GM23338 (cell line): ENCODE measurements at regions not wholly inside any gene's neighbourhood (a gene's known extent, or its start where the extent isn't known, plus 50 kb on each side); places are given as distances from the start of the nearest gene placed in this dataset.
"Not testable (repeated sequence)": the region's sequence is repeated elsewhere in the genome, so short reads cannot be mapped to it uniquely, and the experiment has no call there.

ENCODE experiments used
- ATAC-seq: fragments of 200-7000 bp; cut with Tn5 transposase; 3 replicates; pipeline ENCODE4 v1.9.1; 2020
- DNase-seq: peaks from one replicate; pipeline ENCODE4 v3.0.0-alpha.2; 2015; ENCODE audit warnings: low spot score
- H2AFZ ChIP-seq: fragments of 200-600 bp; sonication (generic); 2 replicates; pipeline ENCODE4 v1.8.0; 2016; ENCODE audit warnings: antibody characterized with exemption, mild to moderate bottlenecking, moderate library complexity
- H3F3A ChIP-seq: fragments of 200-600 bp; sonication (generic); replicated peaks from 2 replicates; pipeline ENCODE4 v1.8.0; 2017; ENCODE audit warnings: antibody characterized with exemption, mixed run types, low read depth
- H3K27ac ChIP-seq: fragments of 200-600 bp; sonication (generic); 2 replicates; pipeline ENCODE4 v1.6.1; 2016; ENCODE audit warnings: low read depth
- H3K27me3 ChIP-seq: fragments of 200-600 bp; sonication (generic); 2 replicates; pipeline ENCODE4 v1.8.0; 2016; ENCODE audit warnings: mild to moderate bottlenecking, mixed run types, moderate library complexity; ENCODE audit not compliant: insufficient read depth
- H3K36me3 ChIP-seq: fragments of 200-600 bp; sonication (generic); 2 replicates; pipeline ENCODE4 v1.8.0; 2016; ENCODE audit warnings: mild to moderate bottlenecking; ENCODE audit not compliant: insufficient read depth
- H3K4me1 ChIP-seq: fragments of 200-600 bp; sonication (generic); 2 replicates; pipeline ENCODE4 v1.8.0; 2016; ENCODE audit warnings: mild to moderate bottlenecking, moderate library complexity; ENCODE audit not compliant: insufficient read depth
- H3K4me2 ChIP-seq: fragments of 200-600 bp; sonication (generic); 2 replicates; pipeline ENCODE4 v1.7.1; 2017; ENCODE audit warnings: mixed run types
- H3K4me3 ChIP-seq: fragments of 200-600 bp; sonication (generic); 2 replicates; pipeline ENCODE4 v1.6.1; 2016; ENCODE audit warnings: mixed run types
- H3K79me2 ChIP-seq: fragments of 200-600 bp; sonication (generic); replicated peaks from 2 replicates; pipeline ENCODE4 v1.8.0; 2017; ENCODE audit warnings: mild to moderate bottlenecking; ENCODE audit not compliant: insufficient read depth
- H3K9me2 ChIP-seq: fragments of 200-600 bp; sonication (generic); 2 replicates; pipeline ENCODE4 v1.8.0; 2017; ENCODE audit not compliant: insufficient read depth
- H4K20me1 ChIP-seq: fragments of 200-600 bp; sonication (generic); replicated peaks from 2 replicates; pipeline ENCODE4 v1.8.0; 2017; ENCODE audit warnings: mild to moderate bottlenecking; ENCODE audit not compliant: insufficient read depth
- H3K27ac Mint-ChIP-seq: 2 replicates; pipeline ENCODE4 v1.8.0; 2020; ENCODE audit warnings: inconsistent platforms, mild to moderate bottlenecking, moderate library complexity, mixed read lengths
- H3K27me3 Mint-ChIP-seq: 3 replicates; pipeline ENCODE4 v1.8.0; 2022; ENCODE audit warnings: low read depth, mild to moderate bottlenecking, moderate library complexity, mixed read lengths, inconsistent platforms; ENCODE audit not compliant: insufficient read depth, poor library complexity
- H3K36me3 Mint-ChIP-seq: 3 replicates; pipeline ENCODE4 v1.8.0; 2021; ENCODE audit warnings: low read depth, mild to moderate bottlenecking, inconsistent platforms, moderate library complexity, mixed read lengths
- H3K4me1 Mint-ChIP-seq: 3 replicates; pipeline ENCODE4 v1.8.0; 2020; ENCODE audit warnings: mild to moderate bottlenecking, inconsistent platforms, mixed read lengths
- H3K4me3 Mint-ChIP-seq: 3 replicates; pipeline ENCODE4 v1.8.0; 2021; ENCODE audit warnings: moderate library complexity, mild to moderate bottlenecking, inconsistent platforms, mixed read lengths
- H3K9me3 Mint-ChIP-seq: 3 replicates; pipeline ENCODE4 v1.8.0; 2020; ENCODE audit warnings: moderate library complexity, mild to moderate bottlenecking, inconsistent platforms, mixed read lengths
- ETS1 ChIP-seq: IDR thresholded peaks from 2 replicates; pipeline ENCODE4 v1.6.1; 2016; ENCODE audit warnings: antibody characterized with exemption
- EZH2 ChIP-seq: fragments of 200-600 bp; sonication (generic); IDR thresholded peaks from one replicate; pipeline ENCODE4 v1.8.0; 2017; ENCODE audit warnings: antibody characterized with exemption, mild to moderate bottlenecking, low read depth; ENCODE audit not compliant: unreplicated experiment
- EZH2phosphoT487 ChIP-seq: fragments of 200-600 bp; sonication (generic); IDR thresholded peaks from one replicate; pipeline ENCODE4 v1.8.1; 2018; ENCODE audit warnings: antibody characterized with exemption; ENCODE audit not compliant: unreplicated experiment
- JUNB ChIP-seq: IDR thresholded peaks from one replicate; pipeline ENCODE4 v1.6.1; 2016; ENCODE audit warnings: antibody characterized with exemption; ENCODE audit not compliant: unreplicated experiment
- NANOG ChIP-seq: IDR thresholded peaks from 2 replicates; pipeline ENCODE4 v1.6.1; 2016; ENCODE audit warnings: antibody characterized with exemption, borderline replicate concordance
- POLR2AphosphoS5 ChIP-seq: IDR thresholded peaks from 2 replicates; pipeline ENCODE4 v1.6.1; 2016; ENCODE audit warnings: antibody characterized with exemption, low read depth
- REST ChIP-seq: IDR thresholded peaks from one replicate; pipeline ENCODE4 v1.6.1; 2018; ENCODE audit warnings: antibody characterized with exemption; ENCODE audit not compliant: unreplicated experiment
- STAT1 ChIP-seq: IDR thresholded peaks from one replicate; pipeline ENCODE4 v1.6.1; 2016; ENCODE audit warnings: antibody characterized with exemption; ENCODE audit not compliant: unreplicated experiment
- ZNF114 ChIP-seq: fragments of 250-450 bp; sonication (Bioruptor Pico); IDR thresholded peaks from 2 replicates; pipeline ENCODE4 v1.5.0; 2020; ENCODE audit warnings: mild to moderate bottlenecking, moderate library complexity
- ZNF331 ChIP-seq: fragments of 250-450 bp; sonication (Bioruptor Pico); IDR thresholded peaks from 2 replicates; pipeline ENCODE4 v1.5.0; 2020; ENCODE audit warnings: low read depth, mild to moderate bottlenecking, moderate library complexity
- ZNF462 ChIP-seq: fragments of 250-450 bp; sonication (Bioruptor Pico); IDR thresholded peaks from 2 replicates; pipeline ENCODE4 v1.5.0; 2020; ENCODE audit warnings: mild to moderate bottlenecking, moderate library complexity
- TF ChIP-seq, protein P1 (sequence below), 2 experiments: fragments of 200-600 bp in 1 of 2; sonication (generic) in 1 of 2; conservative IDR thresholded peaks; 2 replicates each; pipeline versions ENCODE4 v1.5.1 to v1.6.1; 2016 to 2017; ENCODE audit warnings: antibody characterized with exemption in 2 of 2, low read depth in 2 of 2, mild to moderate bottlenecking in 2 of 2, moderate library complexity in 1 of 2

DNA sequence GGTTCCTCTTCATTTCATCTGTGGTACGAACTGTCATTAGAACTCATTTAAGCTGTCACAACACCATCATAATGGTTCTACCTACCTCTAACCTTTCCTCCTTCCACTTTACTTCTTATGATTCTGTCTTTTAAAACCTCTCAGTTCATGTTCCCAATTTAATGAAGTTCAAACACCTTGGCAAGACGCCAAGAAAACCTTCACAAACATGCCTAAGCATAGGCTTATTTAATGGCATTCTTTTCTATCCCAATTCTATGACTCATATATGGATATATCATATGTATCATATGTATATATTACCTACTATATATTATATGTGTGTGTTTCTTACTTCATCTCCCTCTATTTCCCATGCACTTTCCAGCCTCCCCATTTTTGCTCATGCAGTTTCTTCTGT lies 283.4 kb upstream of the TBX18 start:
- Histone ChIP-seq H3F3A (no peaks in the 10 kb centered on the region), H3K79me2 (no peaks in the 10 kb centered on the region), H3K36me3 (no peaks in the 10 kb centered on the region), H3K27me3 (no peaks in the 10 kb centered on the region), H3K4me3 (no peak overlapping the region), H3K9me2 (peaks cover 3% of the 10 kb centered on the region; the same call in 1 of the 2 replicates), H3K4me1 (no peaks in the 10 kb centered on the region), H3K27ac (no peak overlapping the region), H4K20me1 (no peaks in the 10 kb centered on the region), H2AFZ (no peak overlapping the region), H3K4me2 (no peak overlapping the region)
- H3K36me3 Mint-ChIP-seq, result no peaks in the 10 kb centered on the region
- H3K4me1 Mint-ChIP-seq, result peaks cover 10% of the 10 kb centered on the region; the same call in 2 of the 3 replicates
- no peaks in the 10 kb centered on the region for H3K9me3 Mint-ChIP-seq
- no peak overlapping the region for H3K4me3 Mint-ChIP-seq
- H3K27me3 Mint-ChIP-seq, result no peaks in the 10 kb centered on the region
- H3K27ac Mint-ChIP-seq, result no peak overlapping the region
- ATAC-seq, result no peak
- no peak for TF ChIP-seq EZH2
- no peak for TF ChIP-seq ZNF114
- TF ChIP-seq, protein P1, sequence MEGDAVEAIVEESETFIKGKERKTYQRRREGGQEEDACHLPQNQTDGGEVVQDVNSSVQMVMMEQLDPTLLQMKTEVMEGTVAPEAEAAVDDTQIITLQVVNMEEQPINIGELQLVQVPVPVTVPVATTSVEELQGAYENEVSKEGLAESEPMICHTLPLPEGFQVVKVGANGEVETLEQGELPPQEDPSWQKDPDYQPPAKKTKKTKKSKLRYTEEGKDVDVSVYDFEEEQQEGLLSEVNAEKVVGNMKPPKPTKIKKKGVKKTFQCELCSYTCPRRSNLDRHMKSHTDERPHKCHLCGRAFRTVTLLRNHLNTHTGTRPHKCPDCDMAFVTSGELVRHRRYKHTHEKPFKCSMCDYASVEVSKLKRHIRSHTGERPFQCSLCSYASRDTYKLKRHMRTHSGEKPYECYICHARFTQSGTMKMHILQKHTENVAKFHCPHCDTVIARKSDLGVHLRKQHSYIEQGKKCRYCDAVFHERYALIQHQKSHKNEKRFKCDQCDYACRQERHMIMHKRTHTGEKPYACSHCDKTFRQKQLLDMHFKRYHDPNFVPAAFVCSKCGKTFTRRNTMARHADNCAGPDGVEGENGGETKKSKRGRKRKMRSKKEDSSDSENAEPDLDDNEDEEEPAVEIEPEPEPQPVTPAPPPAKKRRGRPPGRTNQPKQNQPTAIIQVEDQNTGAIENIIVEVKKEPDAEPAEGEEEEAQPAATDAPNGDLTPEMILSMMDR (conservative IDR thresholded peaks at IDR 0.05; ENCODE audit: low read depth in 2 of 2), result no peak
- no peak for TF ChIP-seq STAT1
- TF ChIP-seq REST, result no peak
- no peak for TF ChIP-seq ZNF331
- no peak for TF ChIP-seq NANOG
- TF ChIP-seq ETS1, result no peak
- TF ChIP-seq ZNF462 (CRISPR knock-in tag), result no peak
- TF ChIP-seq POLR2AphosphoS5, result no peak
- TF ChIP-seq JUNB, result no peak
- no peak for TF ChIP-seq EZH2phosphoT487
- DNase-seq, result no peak

DNA sequence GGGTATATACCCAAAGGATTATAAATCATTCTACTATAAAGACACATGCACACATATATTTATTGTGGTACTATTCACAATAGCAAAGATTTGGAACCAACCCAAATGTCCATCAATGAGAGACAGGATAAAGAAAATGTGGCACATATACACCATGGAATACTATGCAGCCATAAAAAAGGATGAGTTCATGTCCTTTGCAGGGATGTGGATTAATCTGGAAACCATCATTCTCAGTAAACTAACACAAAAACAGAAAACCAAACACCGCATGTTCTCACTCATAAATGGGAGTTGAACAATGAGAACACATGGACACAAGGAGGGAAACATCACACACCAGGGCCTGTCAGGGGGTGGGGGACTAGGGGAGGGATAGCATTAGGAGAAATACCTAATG lies 281.4 kb upstream of the TBX18 start:
- not testable (repeated sequence) for H3K79me2 ChIP-seq, H3K27me3 Mint-ChIP-seq, H3K4me3 Mint-ChIP-seq, H2AFZ ChIP-seq, H3K36me3 ChIP-seq, H3K9me2 ChIP-seq, H3K9me3 Mint-ChIP-seq, H3K4me2 ChIP-seq, H3F3A ChIP-seq, H3K27ac Mint-ChIP-seq, H3K4me1 Mint-ChIP-seq, H3K36me3 Mint-ChIP-seq, H3K27me3 ChIP-seq, H3K4me1 ChIP-seq, H3K4me3 ChIP-seq, ATAC-seq, H4K20me1 ChIP-seq, H3K27ac ChIP-seq, DNase-seq
